A673 (cell line): ENCODE measurements at regions not wholly inside any gene's neighbourhood (a gene's known extent, or its start where the extent isn't known, plus 50 kb on each side); places are given as distances from the start of the nearest gene placed in this dataset.

Source experiments
- BruUV-seq: library from RNA; stranded (reverse); fragments of 400-500 nt; replicated peaks from 2 replicates; lab custom pipeline; 2021; lab: Mats Ljungman, UMichigan
- CTCF ChIA-PET: fragments of 300-600 bp; sonication (Branson Sonifier 250); formaldehyde crosslinking; loops from one replicate; lab custom pipeline; 2022; ENCODE audit warnings: antibody characterized with exemption; lab: Charles Lee
- POLR2A ChIA-PET: fragments of 300-600 bp; sonication (Branson Sonifier 250); formaldehyde crosslinking; loops from one replicate; lab custom pipeline; 2022; ENCODE audit warnings: antibody characterized with exemption; ENCODE audit not compliant: low non-redundant PET; lab: Charles Lee
- DNase-seq: peaks from one replicate; pipeline ENCODE4 v3.0.0-alpha.2; 2015; ENCODE audit warnings: low spot score
- H3K27ac ChIP-seq: fragments of 200-600 bp; sonication (generic); 2 replicates; pipeline ENCODE4 v1.5.1; 2016; ENCODE audit warnings: mixed run types, low read depth, mild to moderate bottlenecking, mixed read lengths, antibody characterized with exemption, low read length; ENCODE audit not compliant: poor library complexity, severe bottlenecking
- H3K27me3 ChIP-seq: fragments of 200-600 bp; sonication (generic); replicated peaks from 2 replicates; pipeline ENCODE4 v1.6.1; 2017; ENCODE audit warnings: mixed run types, low read depth, mild to moderate bottlenecking, mixed read lengths, antibody characterized with exemption, low read length; ENCODE audit not compliant: insufficient read depth, poor library complexity
- H3K36me3 ChIP-seq: fragments of 200-600 bp; sonication (generic); 2 replicates; pipeline ENCODE4 v1.6.1; 2016; ENCODE audit warnings: mixed run types, mild to moderate bottlenecking, mixed read lengths, antibody characterized with exemption, low read length; ENCODE audit not compliant: insufficient read depth, poor library complexity, severe bottlenecking
- H3K4me1 ChIP-seq: fragments of 200-600 bp; sonication (generic); 2 replicates; pipeline ENCODE4 v1.6.1; 2017; ENCODE audit warnings: mixed run types, mild to moderate bottlenecking, mixed read lengths, antibody characterized with exemption, low read length; ENCODE audit not compliant: insufficient read depth, poor library complexity, severe bottlenecking
- H3K4me3 ChIP-seq: fragments of 200-600 bp; sonication (generic); 2 replicates; pipeline ENCODE4 v1.5.1; 2016; ENCODE audit warnings: low read depth, mixed run types, mild to moderate bottlenecking, mixed read lengths, low read length; ENCODE audit not compliant: poor library complexity, severe bottlenecking
- H3K9me3 ChIP-seq: fragments of 200-600 bp; sonication (generic); 2 replicates; pipeline ENCODE4 v1.6.1; 2016; ENCODE audit warnings: mixed run types, low read depth, mild to moderate bottlenecking, mixed read lengths, antibody characterized with exemption, low read length; ENCODE audit not compliant: poor library complexity, severe bottlenecking
- EZH2 ChIP-seq: fragments of 200-600 bp; sonication (generic); IDR thresholded peaks from 2 replicates; pipeline ENCODE4 v1.6.1; 2017; ENCODE audit warnings: borderline replicate concordance, low read depth, mild to moderate bottlenecking, mixed read lengths, antibody characterized with exemption, low read length; ENCODE audit not compliant: poor library complexity, severe bottlenecking
- intact Hi-C: fragments of 100-400 bp; cut with micrococcal nuclease; formaldehyde crosslinking; loops from one replicate; pipeline ENCODE4 v1.10.0; 2022; ENCODE audit not compliant: unreplicated experiment
- TF ChIP-seq, protein P1 (sequence below): fragments of 300-800, 200-600 bp; sonication (generic); conservative IDR thresholded peaks from 2 replicates; pipeline ENCODE4 v1.5.1; 2017; ENCODE audit warnings: low read depth, mild to moderate bottlenecking, antibody characterized with exemption, low read length, moderate library complexity, mixed read lengths

DNA sequence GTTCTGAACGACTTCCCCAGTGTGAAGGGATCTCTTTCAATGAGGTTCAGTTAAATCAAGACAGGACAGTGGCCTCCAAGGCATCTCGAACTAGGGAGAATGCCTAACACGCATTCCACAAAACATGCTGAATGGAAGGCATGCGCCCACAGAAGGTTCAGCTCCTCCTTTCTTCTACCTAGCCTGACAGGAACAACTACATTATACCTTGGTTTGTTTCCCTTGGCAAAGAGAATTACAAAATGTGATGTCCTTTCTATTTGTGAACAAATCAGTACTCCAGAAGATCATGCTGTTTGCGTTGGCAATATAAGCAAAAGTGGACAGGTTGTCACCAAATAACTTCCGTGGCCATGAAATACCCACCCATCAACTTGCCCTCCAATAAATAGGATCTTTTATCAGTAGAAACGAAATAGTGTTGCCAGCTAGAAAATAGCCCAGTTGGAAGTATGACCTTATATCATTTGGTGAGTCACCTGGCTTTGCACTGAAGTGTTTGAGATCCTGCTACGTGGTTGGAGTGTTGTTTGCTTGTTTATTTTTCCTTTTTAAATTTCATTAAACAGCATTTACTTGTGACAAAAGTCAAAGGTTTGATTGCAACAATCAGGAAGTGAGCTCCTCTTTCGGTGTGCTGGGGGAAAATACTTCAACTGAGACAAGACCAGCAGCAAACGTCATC, 117.0 kb upstream of the FAM204A start:
- no peak overlapping the region for H3K27ac ChIP-seq
- H3K27me3 ChIP-seq, result no peaks in the 10 kb centered on the region
- BruUV-seq, result no TSS peak
- no peak overlapping the region for H3K4me3 ChIP-seq
- H3K9me3 ChIP-seq, result no peaks in the 10 kb centered on the region
- ChIA-PET POLR2A (no interaction called here), CTCF (interaction anchor here (0.5 to 1.7 kb wide), 6 partner anchors 16 to 1016 kb away, joined by 3 to 14 read pairs (median 4); no protein-coding TSS in a partner anchor)
- intact Hi-C loops, result loop anchor here (5.0 kb wide), 1 partner anchor 962 kb away; no protein-coding TSS in a partner anchor
- DNase-seq, result no peak
- H3K4me1 ChIP-seq, result no peaks in the 10 kb centered on the region
- TF ChIP-seq EZH2, result no peak
- TF ChIP-seq, protein P1, sequence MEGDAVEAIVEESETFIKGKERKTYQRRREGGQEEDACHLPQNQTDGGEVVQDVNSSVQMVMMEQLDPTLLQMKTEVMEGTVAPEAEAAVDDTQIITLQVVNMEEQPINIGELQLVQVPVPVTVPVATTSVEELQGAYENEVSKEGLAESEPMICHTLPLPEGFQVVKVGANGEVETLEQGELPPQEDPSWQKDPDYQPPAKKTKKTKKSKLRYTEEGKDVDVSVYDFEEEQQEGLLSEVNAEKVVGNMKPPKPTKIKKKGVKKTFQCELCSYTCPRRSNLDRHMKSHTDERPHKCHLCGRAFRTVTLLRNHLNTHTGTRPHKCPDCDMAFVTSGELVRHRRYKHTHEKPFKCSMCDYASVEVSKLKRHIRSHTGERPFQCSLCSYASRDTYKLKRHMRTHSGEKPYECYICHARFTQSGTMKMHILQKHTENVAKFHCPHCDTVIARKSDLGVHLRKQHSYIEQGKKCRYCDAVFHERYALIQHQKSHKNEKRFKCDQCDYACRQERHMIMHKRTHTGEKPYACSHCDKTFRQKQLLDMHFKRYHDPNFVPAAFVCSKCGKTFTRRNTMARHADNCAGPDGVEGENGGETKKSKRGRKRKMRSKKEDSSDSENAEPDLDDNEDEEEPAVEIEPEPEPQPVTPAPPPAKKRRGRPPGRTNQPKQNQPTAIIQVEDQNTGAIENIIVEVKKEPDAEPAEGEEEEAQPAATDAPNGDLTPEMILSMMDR, result no peak
- H3K36me3 ChIP-seq, result no peaks in the 10 kb centered on the region

DNA sequence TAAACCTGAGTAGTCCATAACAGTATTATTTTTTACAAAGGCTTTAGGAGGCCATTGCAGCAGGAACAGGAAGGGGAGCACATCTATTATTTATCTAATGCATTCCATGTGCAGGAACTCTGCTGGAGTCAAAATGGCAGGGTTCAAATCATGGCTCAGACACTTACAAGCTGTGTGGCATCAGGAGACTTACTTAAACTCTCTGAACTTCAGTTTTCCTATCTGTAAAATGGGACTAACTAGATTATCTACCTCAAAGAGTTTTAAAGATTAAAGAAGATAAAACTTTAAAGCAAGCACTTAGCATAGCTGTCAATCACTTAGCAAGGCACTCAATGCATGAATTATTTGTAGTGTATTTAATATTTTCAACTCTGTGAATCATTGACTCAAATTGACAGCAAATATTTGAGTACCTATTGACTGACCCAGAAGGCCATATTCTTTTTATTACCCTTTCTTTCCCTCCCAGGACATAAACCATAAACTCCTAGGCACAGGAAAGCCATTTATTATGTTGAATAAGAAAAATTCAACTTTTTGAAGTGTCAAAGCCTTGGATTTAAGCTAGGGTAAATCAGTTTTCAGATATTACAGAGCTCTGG, 115.8 kb upstream of the FAM204A start:
- POLR2A ChIA-PET, result no interaction called here
- DNase-seq, result no peak
- H3K4me3 ChIP-seq, result no peak overlapping the region
- H3K9me3 ChIP-seq, result no peaks in the 10 kb centered on the region
- no peaks in the 10 kb centered on the region for H3K27me3 ChIP-seq
- no peaks in the 10 kb centered on the region for H3K36me3 ChIP-seq
- BruUV-seq, result no TSS peak
- intact Hi-C loops, result loop anchor here (5.0 kb wide), 1 partner anchor 961 kb away; no protein-coding TSS in a partner anchor
- CTCF ChIA-PET, result interaction anchor here (1.4 kb wide), 1 partner anchor 86 kb away, joined by 4 read pairs; no protein-coding TSS in a partner anchor
- H3K4me1 ChIP-seq, result no peaks in the 10 kb centered on the region
- H3K27ac ChIP-seq, result no peak overlapping the region
- TF ChIP-seq EZH2, result no peak
- TF ChIP-seq, protein P1, result no peak

DNA sequence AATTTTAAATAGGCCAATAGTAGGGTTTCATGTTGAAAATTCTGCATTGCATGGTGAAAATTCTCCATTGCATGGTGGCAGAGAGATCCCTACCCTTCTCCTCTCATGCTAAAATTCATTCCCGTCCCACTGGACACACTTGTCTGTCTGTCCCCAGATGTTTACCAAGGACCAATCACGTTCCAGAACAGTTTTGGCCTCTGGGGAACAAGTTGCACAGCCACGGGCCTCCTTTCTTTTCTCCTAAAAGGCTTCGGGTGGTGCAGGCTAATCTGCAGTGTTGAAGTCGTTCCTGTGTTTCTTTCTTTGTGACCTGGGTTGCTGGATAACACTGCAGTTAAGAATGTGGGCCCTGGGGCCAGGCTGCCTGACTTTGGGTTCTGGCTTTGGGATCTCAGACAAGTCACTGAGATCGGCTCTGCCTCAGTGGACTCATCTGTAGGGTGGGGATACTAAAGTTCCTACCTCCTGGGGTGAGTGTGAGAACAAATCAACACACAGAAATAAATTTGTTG, 113.1 kb upstream of the FAM204A start:
- BruUV-seq, result no TSS peak
- ChIA-PET CTCF (no interaction called here), POLR2A (no interaction called here)
- H3K27ac ChIP-seq, result no peak overlapping the region
- no peaks in the 10 kb centered on the region for H3K9me3 ChIP-seq
- H3K4me1 ChIP-seq, result no peaks in the 10 kb centered on the region
- intact Hi-C loops, result loop anchor here (5.0 kb wide), 1 partner anchor 958 kb away; no protein-coding TSS in a partner anchor
- no peak for DNase-seq
- peaks cover 19% of the 10 kb centered on the region for H3K27me3 ChIP-seq
- no peaks in the 10 kb centered on the region for H3K36me3 ChIP-seq
- H3K4me3 ChIP-seq, result no peak overlapping the region
- TF ChIP-seq, protein P1, result no peak
- no peak for TF ChIP-seq EZH2
